Endothelial cell (in vitro differentiated cells): ENCODE measurements at regions not wholly inside any gene's neighbourhood (a gene's known extent, or its start where the extent isn't known, plus 50 kb on each side); places are given as distances from the start of the nearest gene placed in this dataset.

Experiments
- DNase-seq: peaks from one replicate; pipeline ENCODE4 v3.0.0; 2021; ENCODE audit warnings: low spot score
- H3K27ac Mint-ChIP-seq: one replicate; pipeline ENCODE4 v1.8.0; 2021; ENCODE audit warnings: mixed read lengths, inconsistent platforms; ENCODE audit not compliant: unreplicated experiment
- H3K27me3 Mint-ChIP-seq: one replicate; pipeline ENCODE4 v1.8.0; 2021; ENCODE audit warnings: mild to moderate bottlenecking, moderate library complexity, mixed read lengths, inconsistent platforms; ENCODE audit not compliant: unreplicated experiment
- H3K36me3 Mint-ChIP-seq: one replicate; pipeline ENCODE4 v1.8.0; 2021; ENCODE audit warnings: mild to moderate bottlenecking, low read depth, mixed read lengths, inconsistent platforms; ENCODE audit not compliant: unreplicated experiment
- H3K4me1 Mint-ChIP-seq: one replicate; pipeline ENCODE4 v1.8.0; 2021; ENCODE audit warnings: mild to moderate bottlenecking, mixed read lengths, inconsistent platforms; ENCODE audit not compliant: unreplicated experiment
- H3K4me3 Mint-ChIP-seq: one replicate; pipeline ENCODE4 v1.8.0; 2021; ENCODE audit warnings: mild to moderate bottlenecking, mixed read lengths, inconsistent platforms; ENCODE audit not compliant: unreplicated experiment
- H3K9me3 Mint-ChIP-seq: one replicate; pipeline ENCODE4 v1.8.0; 2021; ENCODE audit warnings: mixed read lengths, inconsistent platforms; ENCODE audit not compliant: unreplicated experiment
- TF ChIP-seq, protein P1 (sequence below): fragments of 200-600 bp; sonication (generic); IDR thresholded peaks from one replicate; pipeline ENCODE4 v1.5.0; 2021; ENCODE audit warnings: antibody characterized with exemption; ENCODE audit not compliant: unreplicated experiment

DNA sequence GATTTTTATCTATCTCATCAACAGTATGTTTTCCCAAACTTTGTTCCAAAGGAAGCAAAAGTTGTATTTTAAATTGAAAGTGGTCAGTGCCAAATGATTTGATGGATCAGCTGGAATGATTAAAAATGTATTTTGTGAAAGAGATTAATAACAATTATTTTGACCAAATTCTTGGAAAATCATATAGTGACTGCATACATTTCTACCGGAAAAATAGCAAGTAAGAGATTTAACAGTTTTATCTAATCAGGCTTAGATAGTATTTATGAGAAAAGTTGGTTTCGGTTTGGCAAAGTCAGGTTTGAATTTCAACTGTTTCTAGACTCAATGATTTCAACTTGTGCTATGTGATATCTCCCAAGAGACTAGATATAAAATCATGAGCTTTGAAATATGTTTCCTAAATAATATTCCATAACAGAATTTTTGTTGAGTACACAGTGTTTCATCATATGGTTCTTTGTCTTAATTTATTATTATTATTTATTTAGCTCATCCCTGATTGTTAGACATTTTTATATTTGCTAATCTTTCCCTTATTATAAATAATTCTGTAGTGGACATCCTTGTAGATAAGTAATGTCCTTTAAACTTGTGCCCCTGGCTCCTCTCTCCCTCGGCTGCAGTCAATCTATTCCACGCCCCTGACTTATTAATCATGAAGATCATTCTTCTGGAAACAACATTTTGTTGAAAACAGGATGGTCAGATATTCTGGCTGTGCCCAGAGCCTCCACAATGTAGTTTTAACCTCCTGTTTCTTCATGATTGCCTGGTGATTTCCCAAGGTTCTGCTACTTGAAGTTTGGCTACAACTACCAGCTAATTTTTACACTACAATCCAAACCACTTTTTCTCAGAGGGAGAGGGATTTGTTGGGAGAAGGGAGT, 520.7 kb upstream of the TCF4 start:
- Mint-ChIP-seq H3K36me3 (peaks cover 8% of the 10 kb centered on the region), H3K4me3 (no peak overlapping the region), H3K27ac (no peak overlapping the region), H3K9me3 (peaks cover 4% of the 10 kb centered on the region), H3K27me3 (no peaks in the 10 kb centered on the region), H3K4me1 (peaks cover 9% of the 10 kb centered on the region)
- no peak for DNase-seq
- TF ChIP-seq, protein P1, sequence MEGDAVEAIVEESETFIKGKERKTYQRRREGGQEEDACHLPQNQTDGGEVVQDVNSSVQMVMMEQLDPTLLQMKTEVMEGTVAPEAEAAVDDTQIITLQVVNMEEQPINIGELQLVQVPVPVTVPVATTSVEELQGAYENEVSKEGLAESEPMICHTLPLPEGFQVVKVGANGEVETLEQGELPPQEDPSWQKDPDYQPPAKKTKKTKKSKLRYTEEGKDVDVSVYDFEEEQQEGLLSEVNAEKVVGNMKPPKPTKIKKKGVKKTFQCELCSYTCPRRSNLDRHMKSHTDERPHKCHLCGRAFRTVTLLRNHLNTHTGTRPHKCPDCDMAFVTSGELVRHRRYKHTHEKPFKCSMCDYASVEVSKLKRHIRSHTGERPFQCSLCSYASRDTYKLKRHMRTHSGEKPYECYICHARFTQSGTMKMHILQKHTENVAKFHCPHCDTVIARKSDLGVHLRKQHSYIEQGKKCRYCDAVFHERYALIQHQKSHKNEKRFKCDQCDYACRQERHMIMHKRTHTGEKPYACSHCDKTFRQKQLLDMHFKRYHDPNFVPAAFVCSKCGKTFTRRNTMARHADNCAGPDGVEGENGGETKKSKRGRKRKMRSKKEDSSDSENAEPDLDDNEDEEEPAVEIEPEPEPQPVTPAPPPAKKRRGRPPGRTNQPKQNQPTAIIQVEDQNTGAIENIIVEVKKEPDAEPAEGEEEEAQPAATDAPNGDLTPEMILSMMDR = no peak

DNA sequence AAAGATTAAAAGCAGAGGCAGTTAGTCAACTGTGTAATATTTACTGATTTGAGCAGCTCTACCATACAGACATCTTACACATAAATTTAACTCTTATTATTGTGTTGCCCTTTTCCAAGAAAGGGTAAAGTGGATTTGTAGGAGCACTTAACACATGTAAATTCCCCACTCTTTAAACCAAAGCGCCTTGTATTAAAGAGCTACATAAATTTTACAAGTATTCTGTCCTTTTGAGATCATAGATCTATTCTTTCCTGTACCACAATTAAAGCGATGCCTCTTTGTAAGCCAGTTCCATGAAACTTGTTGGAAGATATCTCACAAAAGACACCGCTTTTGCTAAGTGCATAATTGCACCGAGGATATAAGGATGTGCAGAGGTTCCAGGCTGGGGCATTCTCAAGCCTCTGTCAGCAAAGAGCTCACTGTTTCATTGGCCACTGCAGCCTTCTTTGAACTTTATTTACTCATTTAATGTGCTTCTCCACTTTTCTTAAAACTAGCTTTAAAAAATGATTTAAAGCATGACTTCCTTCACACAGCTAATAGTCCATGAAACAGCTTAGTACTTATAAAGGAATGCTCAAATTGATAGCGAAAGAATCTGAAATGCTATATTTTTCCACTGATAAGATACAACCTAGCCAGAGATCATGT, 520.0 kb upstream of the TCF4 start:
- Mint-ChIP-seq H3K27ac (no peak overlapping the region), H3K27me3 (no peaks in the 10 kb centered on the region), H3K9me3 (peaks cover 4% of the 10 kb centered on the region), H3K4me3 (no peak overlapping the region), H3K4me1 (peaks cover 3% of the 10 kb centered on the region), H3K36me3 (peaks cover 8% of the 10 kb centered on the region)
- DNase-seq = no peak
- TF ChIP-seq, protein P1 = no peak

DNA sequence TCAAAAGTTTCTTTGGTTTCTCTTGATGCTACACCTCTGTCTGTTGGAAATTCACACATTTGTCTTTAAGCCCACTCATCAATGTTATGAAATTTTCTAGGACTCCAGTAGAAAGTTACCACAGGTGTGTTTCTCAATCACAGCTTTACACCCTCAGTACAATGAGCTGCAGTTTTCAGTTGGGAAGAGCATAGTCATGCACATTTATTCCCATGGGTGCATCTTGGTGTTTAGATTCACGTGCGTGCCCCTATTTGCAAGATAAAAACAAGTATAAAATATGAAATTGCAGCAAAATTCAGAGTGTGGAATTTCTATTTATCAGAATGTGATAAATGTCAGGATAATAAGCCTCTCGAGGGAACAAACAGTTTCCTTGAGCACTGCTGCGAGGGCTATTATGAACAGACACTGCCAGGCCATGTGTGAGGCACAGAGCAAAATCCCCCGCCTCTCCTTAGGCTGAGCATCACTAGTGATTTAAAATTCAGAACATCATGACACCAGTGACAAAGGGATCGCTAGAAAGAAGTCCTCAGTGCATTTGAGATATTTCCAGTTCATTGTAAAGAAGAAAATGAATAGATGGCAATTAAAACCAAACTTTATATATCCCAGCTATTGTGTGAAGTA, 512.2 kb upstream of the TCF4 start:
- no peaks in the 10 kb centered on the region for H3K4me1 Mint-ChIP-seq
- H3K4me3 Mint-ChIP-seq = no peak overlapping the region
- peaks cover 4% of the 10 kb centered on the region for H3K27me3 Mint-ChIP-seq
- DNase-seq = no peak
- TF ChIP-seq, protein P1 = no peak
- peaks cover 4% of the 10 kb centered on the region for H3K36me3 Mint-ChIP-seq
- H3K27ac Mint-ChIP-seq = no peak overlapping the region
- H3K9me3 Mint-ChIP-seq = peaks cover 4% of the 10 kb centered on the region

DNA sequence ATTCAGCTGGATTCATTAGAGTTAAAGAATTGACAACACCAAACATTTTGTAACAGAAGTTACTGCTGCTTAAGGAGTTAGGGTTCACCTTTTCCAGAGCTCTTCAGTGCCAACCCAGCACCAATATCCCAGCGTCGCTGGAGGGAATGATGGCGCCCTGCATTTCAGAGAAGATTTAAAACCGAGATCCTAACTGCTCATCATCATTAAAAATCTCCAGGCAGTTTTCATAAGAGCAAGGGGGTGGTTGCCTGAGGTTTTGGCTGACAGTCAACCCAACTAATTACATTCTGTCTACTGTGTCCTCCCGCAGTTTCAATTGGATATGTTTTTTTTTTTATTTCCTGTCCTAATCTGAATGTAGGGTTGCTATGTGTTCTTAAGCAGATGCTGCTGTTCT, 509.6 kb upstream of the TCF4 start:
- DNase-seq = no peak
- Mint-ChIP-seq H3K27ac (no peak overlapping the region), H3K36me3 (no peaks in the 10 kb centered on the region), H3K9me3 (no peaks in the 10 kb centered on the region), H3K4me1 (peaks cover 5% of the 10 kb centered on the region), H3K4me3 (no peak overlapping the region), H3K27me3 (peaks cover 4% of the 10 kb centered on the region)
- TF ChIP-seq, protein P1 = no peak

DNA sequence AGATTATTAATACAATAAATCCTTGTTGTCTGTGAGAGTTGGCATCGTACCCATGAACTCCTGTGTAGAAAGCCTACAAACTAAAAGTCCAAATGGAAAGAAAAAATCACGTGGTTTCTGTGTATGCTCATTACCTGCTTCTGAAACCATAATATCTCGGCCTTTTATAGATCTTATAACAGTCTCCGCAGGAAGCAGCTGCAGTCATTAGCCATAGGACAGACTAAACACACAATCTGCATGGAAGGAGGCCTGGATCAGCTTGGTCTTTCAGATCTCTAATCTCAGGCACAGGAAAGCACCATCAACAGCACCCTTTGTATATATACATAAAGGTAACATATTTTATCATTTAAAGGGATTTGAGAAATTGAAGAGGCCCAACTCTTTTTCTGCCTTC, 508.9 kb upstream of the TCF4 start:
- Mint-ChIP-seq H3K9me3 (no peaks in the 10 kb centered on the region), H3K36me3 (no peaks in the 10 kb centered on the region), H3K4me1 (peaks cover 10% of the 10 kb centered on the region), H3K4me3 (no peak overlapping the region), H3K27me3 (peaks cover 4% of the 10 kb centered on the region), H3K27ac (no peak overlapping the region)
- no peak for DNase-seq
- TF ChIP-seq, protein P1 = no peak
